Sigmoid colon (tissue), 4 donors: ENCODE measurements at regions not wholly inside any gene's neighbourhood (a gene's known extent, or its start where the extent isn't known, plus 50 kb on each side); places are given as distances from the start of the nearest gene placed in this dataset.

Source experiments
- EP300 ChIP-seq, 4 donors: sonication (generic); formaldehyde crosslinking; IDR thresholded peaks; one replicate each; pipeline ENCODE4 v1.6.1; 2017; ENCODE audit warnings: antibody characterized with exemption in 4 of 4
- POLR2A ChIP-seq, 2 donors: fragments of 450-650 bp; IDR thresholded peaks; one replicate each; pipeline ENCODE4 v1.6.1; 2016; ENCODE audit warnings: antibody characterized with exemption in 2 of 2, mild to moderate bottlenecking in 2 of 2, moderate library complexity in 2 of 2
- POLR2AphosphoS5 ChIP-seq, 4 donors: sonication (generic); formaldehyde crosslinking; IDR thresholded peaks; one replicate each; pipeline ENCODE4 v1.6.1; 2017; ENCODE audit warnings: antibody characterized with exemption in 4 of 4
- TF ChIP-seq, protein P1 (sequence below), 4 experiments: fragments of 450-650 bp in 3 of 4; fragments of 200-600 bp in 1 of 4; IDR thresholded peaks; one replicate each; pipeline ENCODE4 v1.5.1; 2016 to 2019; ENCODE audit warnings: antibody characterized with exemption in 4 of 4, mild to moderate bottlenecking in 3 of 4, moderate library complexity in 2 of 4

DNA sequence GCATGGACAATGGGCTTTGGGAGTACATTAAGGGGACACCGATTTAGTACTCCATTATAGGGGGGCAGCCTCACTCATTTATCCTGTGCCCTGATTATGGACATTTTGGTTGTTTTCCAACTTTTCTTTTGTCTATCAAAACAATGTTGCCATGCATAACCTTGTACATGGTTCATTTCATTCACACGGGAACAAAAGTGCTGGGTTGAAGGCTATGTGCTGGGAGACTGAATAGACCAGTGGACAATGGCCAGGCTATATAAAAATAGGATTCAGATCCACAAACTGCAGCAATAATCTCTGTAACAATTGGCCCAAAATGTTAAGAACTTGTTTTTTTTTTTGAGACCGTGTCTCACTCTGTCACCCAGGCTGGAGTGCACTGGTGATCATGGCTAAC lies 100.7 kb upstream of the GMDS start:
- TF ChIP-seq EP300 (IDR thresholded peaks at IDR 0.05) = no peak
- TF ChIP-seq POLR2AphosphoS5 (IDR thresholded peaks at IDR 0.05) = no peak
- TF ChIP-seq, protein P1, sequence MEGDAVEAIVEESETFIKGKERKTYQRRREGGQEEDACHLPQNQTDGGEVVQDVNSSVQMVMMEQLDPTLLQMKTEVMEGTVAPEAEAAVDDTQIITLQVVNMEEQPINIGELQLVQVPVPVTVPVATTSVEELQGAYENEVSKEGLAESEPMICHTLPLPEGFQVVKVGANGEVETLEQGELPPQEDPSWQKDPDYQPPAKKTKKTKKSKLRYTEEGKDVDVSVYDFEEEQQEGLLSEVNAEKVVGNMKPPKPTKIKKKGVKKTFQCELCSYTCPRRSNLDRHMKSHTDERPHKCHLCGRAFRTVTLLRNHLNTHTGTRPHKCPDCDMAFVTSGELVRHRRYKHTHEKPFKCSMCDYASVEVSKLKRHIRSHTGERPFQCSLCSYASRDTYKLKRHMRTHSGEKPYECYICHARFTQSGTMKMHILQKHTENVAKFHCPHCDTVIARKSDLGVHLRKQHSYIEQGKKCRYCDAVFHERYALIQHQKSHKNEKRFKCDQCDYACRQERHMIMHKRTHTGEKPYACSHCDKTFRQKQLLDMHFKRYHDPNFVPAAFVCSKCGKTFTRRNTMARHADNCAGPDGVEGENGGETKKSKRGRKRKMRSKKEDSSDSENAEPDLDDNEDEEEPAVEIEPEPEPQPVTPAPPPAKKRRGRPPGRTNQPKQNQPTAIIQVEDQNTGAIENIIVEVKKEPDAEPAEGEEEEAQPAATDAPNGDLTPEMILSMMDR (IDR thresholded peaks at IDR 0.05) = no peak
- TF ChIP-seq POLR2A (IDR thresholded peaks at IDR 0.05) = no peak
